Activated CD8-positive, alpha-beta memory T cell treated with anti-CD3 and anti-CD28 coated beads, Interleukin-2, amount 10 ng/mL, durations not matched to agents 7 days and 5 days (primary cell): ENCODE measurements at regions not wholly inside any gene's neighbourhood (a gene's known extent, or its start where the extent isn't known, plus 50 kb on each side); places are given as distances from the start of the nearest gene placed in this dataset.

Source experiments
- ATAC-seq: fragments of 150-1000 bp; cut with Tn5 transposase; one replicate; pipeline ENCODE4 v1.10.0; 2021; ENCODE audit warnings: moderate library complexity
- CTCF ChIA-PET: fragments of 350-600 bp; sonication (Branson Sonifier 250); formaldehyde crosslinking; loops from one replicate; lab custom pipeline; 2021; ENCODE audit warnings: antibody characterized with exemption; lab: Charles Lee
- DNase-seq: peaks from one replicate; pipeline ENCODE4 v3.0.0-alpha.2; 2020
- H3K27ac Mint-ChIP-seq: one replicate; pipeline ENCODE4 v1.8.0; 2021; ENCODE audit warnings: mild to moderate bottlenecking, mixed read lengths
- H3K27me3 Mint-ChIP-seq: one replicate; pipeline ENCODE4 v1.8.0; 2021; ENCODE audit warnings: mixed read lengths
- H3K36me3 Mint-ChIP-seq: one replicate; pipeline ENCODE4 v1.8.0; 2021; ENCODE audit warnings: mild to moderate bottlenecking, mixed read lengths
- H3K4me1 Mint-ChIP-seq: one replicate; pipeline ENCODE4 v1.8.0; 2021; ENCODE audit warnings: mixed read lengths
- H3K4me3 Mint-ChIP-seq: one replicate; pipeline ENCODE4 v1.8.0; 2021; ENCODE audit warnings: mild to moderate bottlenecking, moderate library complexity, mixed read lengths
- H3K9me3 Mint-ChIP-seq: one replicate; pipeline ENCODE4 v1.8.0; 2022; ENCODE audit warnings: low read depth, mixed read lengths

DNA sequence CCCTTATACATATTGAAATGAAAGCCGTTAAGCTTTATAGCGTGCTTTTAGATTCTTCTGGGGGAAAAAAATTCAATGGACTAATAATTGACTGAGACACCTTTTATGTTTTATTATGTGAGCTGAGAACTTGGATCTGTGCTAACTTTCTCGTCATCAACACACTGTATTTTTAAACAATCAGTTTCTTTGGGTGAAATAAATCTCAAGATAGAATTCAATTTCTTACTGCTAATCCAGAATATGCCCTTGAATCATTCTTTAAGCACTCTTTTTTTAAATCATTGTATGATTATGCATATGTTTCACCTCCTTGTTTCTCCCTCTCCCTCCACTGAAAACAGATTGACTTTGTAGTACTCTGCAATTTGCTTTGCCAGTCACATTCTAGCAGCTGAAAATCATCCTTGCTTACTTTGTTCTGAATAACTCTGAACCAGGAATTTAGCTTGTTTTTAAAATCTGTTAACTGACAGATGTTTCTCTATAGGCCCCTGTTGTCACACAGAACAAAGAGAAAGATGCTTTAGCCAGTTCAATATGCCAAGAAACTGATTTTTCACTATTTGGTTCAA lies 81.5 kb downstream of the SLIT2 start:
- no peak for DNase-seq
- Mint-ChIP-seq H3K27ac (no peak overlapping the region), H3K27me3 (no peaks in the 10 kb centered on the region), H3K9me3 (no peaks in the 10 kb centered on the region), H3K36me3 (no peaks in the 10 kb centered on the region), H3K4me3 (no peak overlapping the region), H3K4me1 (no peaks in the 10 kb centered on the region)
- CTCF ChIA-PET = interaction anchor here (0.9 kb wide), 1 partner anchor 12 kb away, joined by 3 read pairs; no protein-coding TSS in a partner anchor
- no peak for ATAC-seq

DNA sequence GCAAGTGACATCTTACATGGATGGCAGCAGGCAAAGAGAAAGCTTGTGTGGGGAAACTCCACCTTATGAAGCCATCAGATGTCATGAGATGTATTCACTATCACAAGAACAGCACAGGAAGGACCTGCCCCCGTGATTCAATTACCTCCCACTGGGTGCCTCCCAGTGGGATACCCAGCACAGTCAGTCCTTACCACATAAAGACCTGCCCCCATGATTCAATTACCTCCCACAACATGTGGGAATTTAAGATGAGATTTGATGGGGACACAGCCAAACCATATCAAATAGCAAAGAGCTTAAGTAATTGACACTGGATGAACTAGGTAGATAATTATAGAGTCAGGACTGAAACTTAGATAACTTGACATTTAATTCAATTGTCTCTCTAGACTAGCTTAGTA lies 85.6 kb downstream of the SLIT2 start:
- Mint-ChIP-seq H3K9me3 (no peaks in the 10 kb centered on the region), H3K27ac (no peak overlapping the region), H3K36me3 (no peaks in the 10 kb centered on the region), H3K4me1 (no peaks in the 10 kb centered on the region), H3K27me3 (no peaks in the 10 kb centered on the region), H3K4me3 (no peak overlapping the region)
- CTCF ChIA-PET = no interaction called here
- ATAC-seq (no peak), DNase-seq (no peak)

DNA sequence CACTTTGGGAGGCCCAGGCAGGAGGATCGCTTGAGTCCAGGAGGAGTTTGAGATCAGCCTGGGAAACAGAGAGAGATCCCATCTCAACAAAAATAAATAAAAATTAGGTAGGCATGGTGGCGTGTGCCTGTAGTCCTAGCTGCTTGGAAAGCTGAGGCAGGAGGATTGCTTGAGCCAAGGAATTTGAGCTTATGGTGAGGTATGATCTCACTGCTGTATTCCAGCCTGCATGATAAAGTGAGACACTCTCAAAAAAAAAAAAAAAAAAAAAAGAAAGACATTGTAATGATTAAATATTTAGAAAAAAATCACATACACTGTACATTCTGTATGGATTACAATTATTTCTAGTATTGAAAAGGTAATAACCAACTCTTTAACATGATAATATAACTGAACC lies 87.1 kb downstream of the SLIT2 start:
- no peak overlapping the region for H3K4me3 Mint-ChIP-seq
- DNase-seq (no peak), ATAC-seq (no peak)
- CTCF ChIA-PET = no interaction called here
- H3K27ac Mint-ChIP-seq = no peak overlapping the region
- H3K4me1 Mint-ChIP-seq = no peaks in the 10 kb centered on the region
- no peaks in the 10 kb centered on the region for H3K36me3 Mint-ChIP-seq
- no peaks in the 10 kb centered on the region for H3K27me3 Mint-ChIP-seq
- H3K9me3 Mint-ChIP-seq = no peaks in the 10 kb centered on the region

DNA sequence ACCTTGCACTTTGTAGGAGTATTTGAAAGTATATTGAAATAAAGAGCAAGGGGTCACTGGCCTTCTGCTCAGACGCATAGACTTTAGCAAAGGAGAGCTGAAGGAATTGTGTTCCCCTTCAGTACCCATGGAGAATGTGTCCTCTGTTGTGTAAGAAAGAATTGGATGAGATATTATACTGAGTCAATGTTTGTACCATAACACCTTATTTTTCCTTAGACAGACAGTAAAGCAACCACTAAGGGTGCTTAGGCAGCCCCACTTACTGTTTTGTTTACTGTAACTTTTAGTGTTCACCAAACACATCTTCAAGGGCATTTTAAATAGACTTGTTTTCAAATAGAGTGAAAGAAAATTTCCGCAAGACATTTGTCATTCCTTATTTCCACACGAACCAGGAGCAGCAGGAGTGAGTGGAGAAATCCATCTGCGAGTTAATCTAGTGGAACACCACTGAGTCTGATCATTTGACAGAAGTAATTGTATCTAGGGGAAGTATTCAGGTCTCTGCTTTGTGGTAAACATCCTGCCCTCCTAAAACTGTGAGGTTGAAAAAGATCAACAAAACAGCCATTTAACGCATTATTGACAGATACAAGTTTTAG lies 89.5 kb downstream of the SLIT2 start:
- no peaks in the 10 kb centered on the region for H3K4me1 Mint-ChIP-seq
- ATAC-seq = no peak
- no peaks in the 10 kb centered on the region for H3K9me3 Mint-ChIP-seq
- no peaks in the 10 kb centered on the region for H3K27me3 Mint-ChIP-seq
- H3K27ac Mint-ChIP-seq = no peak overlapping the region
- DNase-seq = no peak
- CTCF ChIA-PET = no interaction called here
- no peak overlapping the region for H3K4me3 Mint-ChIP-seq
- H3K36me3 Mint-ChIP-seq = no peaks in the 10 kb centered on the region

DNA sequence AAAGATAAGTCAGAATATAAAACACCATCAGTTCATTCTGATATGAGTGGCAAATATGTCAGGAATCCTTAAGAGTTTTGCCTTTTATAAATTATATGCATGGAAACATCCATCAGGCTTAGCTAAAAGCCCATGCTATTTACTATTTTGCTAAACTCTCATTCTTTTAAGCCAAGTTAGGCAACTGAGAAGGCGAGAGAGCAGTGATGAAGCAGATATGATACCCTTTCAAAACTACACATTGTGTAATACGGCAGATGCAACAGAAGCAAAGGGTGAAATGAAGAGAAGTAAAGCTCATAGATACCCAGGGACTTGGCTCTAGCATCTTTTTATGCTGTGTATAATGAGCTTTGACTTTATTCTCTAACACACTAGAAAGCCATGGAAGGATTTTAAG lies 95.8 kb downstream of the SLIT2 start:
- DNase-seq = no peak
- Mint-ChIP-seq H3K4me3 (no peak overlapping the region), H3K27me3 (no peaks in the 10 kb centered on the region), H3K4me1 (no peaks in the 10 kb centered on the region), H3K9me3 (no peaks in the 10 kb centered on the region), H3K27ac (no peak overlapping the region), H3K36me3 (no peaks in the 10 kb centered on the region)
- CTCF ChIA-PET = no interaction called here
- no peak for ATAC-seq

DNA sequence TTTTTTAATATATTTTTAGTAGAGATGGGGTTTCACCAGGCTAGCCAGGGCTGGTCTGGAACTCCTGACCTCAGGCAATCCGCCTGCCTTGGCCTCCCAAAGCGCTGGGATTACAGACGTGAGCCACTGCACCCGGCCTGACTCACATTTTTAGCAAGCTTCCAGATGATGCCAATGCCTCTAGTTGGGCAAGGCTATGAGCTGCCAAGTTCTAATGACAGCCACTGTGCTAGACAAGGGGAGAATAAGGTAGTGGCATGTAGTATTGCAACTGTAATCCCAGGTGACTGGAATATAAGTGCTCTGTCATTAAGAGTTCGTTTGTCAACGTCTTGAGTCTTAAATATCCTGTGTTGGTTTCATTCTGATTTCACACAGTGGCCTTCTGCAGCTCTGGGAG lies 96.7 kb downstream of the SLIT2 start:
- H3K27ac Mint-ChIP-seq = no peak overlapping the region
- H3K27me3 Mint-ChIP-seq = no peaks in the 10 kb centered on the region
- no peak for ATAC-seq
- CTCF ChIA-PET = no interaction called here
- H3K36me3 Mint-ChIP-seq = no peaks in the 10 kb centered on the region
- H3K4me3 Mint-ChIP-seq = no peak overlapping the region
- DNase-seq = no peak
- H3K9me3 Mint-ChIP-seq = no peaks in the 10 kb centered on the region
- no peaks in the 10 kb centered on the region for H3K4me1 Mint-ChIP-seq

DNA sequence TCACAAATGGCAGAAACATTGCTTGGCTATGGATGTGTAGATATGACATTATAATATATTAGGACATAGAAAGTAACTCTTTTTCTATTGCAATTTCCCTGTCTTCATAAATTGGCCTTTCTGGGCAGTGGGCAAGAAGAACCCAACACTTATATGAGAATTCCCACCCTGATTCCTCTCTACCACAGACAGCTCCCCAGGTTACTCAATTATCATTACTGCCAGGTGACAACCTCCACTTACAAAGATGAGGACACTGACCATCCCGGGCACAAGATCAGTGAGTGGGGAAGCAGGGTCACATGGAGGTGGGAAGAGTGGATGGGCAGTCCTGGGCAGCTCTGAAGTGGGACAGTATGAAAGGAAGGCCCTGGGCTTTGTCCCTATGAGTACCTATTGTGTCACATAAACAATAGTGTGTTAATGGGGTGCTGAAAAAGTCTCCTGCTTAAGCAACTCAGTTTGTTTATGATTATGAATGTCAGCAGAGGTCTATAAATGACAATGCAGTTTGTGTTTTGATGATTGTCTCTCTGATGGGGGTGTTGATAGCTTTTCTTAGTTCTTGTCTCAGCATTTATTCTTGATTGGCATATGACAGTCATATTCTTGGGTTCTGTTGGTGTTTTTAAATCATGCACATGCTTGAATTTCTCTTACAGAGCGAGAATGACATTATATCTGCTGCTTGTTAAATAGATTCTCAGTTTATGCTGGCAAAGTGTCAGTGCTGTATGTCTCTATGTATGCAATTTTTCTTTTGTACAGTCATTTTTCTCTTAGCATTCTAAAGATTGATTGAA lies 99.9 kb downstream of the SLIT2 start:
- no peaks in the 10 kb centered on the region for H3K27me3 Mint-ChIP-seq
- no peak overlapping the region for H3K27ac Mint-ChIP-seq
- no peaks in the 10 kb centered on the region for H3K9me3 Mint-ChIP-seq
- no peaks in the 10 kb centered on the region for H3K36me3 Mint-ChIP-seq
- no peaks in the 10 kb centered on the region for H3K4me1 Mint-ChIP-seq
- DNase-seq = no peak
- CTCF ChIA-PET = no interaction called here
- H3K4me3 Mint-ChIP-seq = no peak overlapping the region
- no peak for ATAC-seq

DNA sequence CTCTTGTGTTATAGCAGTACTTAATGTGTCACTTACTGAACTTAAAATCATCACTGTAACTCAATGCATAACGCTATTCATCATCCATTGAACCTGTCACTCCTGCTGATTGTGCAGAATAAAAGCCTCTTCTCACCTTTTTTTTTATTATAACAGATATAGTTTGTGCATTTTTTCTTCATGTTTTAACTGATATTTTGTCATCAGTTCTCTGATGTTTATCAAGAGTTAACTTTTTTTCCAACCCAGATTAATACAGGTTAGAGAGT lies 100.4 kb downstream of the SLIT2 start:
- Mint-ChIP-seq H3K4me1 (no peaks in the 10 kb centered on the region), H3K36me3 (no peaks in the 10 kb centered on the region), H3K27me3 (no peaks in the 10 kb centered on the region), H3K9me3 (no peaks in the 10 kb centered on the region), H3K27ac (no peak overlapping the region), H3K4me3 (no peak overlapping the region)
- CTCF ChIA-PET = no interaction called here
- ATAC-seq (no peak), DNase-seq (no peak)

DNA sequence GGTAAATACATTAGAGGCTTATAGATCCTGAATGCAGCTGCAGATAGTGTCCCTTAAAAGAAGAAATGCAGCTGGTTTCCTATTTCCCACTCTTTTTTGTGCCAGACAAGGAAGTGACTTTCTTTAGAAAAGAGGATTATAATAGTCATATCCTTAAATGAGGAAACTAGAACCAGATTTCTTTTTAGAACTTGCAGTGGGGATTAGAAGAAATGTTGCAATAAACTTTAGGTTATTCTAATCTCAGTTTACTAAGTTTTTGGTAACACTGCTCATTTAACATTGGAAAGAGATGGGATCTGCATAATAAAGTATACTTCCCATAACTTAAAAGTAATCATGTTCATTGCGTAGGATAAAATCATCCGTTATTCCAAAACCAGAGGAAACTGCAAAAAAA lies 101.9 kb downstream of the SLIT2 start:
- DNase-seq (no peak), ATAC-seq (no peak)
- Mint-ChIP-seq H3K4me3 (no peak overlapping the region), H3K27ac (no peak overlapping the region), H3K9me3 (no peaks in the 10 kb centered on the region), H3K27me3 (no peaks in the 10 kb centered on the region), H3K4me1 (no peaks in the 10 kb centered on the region), H3K36me3 (no peaks in the 10 kb centered on the region)
- CTCF ChIA-PET = no interaction called here

DNA sequence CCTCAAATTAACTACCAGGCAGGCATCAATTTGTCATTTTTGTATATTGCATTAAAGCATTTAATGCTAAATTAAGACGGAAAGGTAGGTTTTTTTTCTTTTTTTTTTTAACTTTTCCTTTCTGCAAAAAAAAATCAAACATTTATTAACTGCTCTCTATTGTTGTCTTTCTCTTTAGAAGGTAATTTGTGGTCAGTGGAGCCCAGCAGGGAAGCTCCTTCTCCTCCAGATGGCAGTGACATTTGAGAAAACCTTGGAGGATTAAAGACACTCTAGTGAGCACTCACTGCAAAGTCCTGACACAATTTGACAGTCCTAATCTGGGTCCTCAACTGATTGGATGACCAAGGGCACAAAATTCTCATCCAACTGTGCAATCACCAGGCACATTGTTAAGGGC lies 102.4 kb downstream of the SLIT2 start:
- DNase-seq (no peak), ATAC-seq (no peak)
- Mint-ChIP-seq H3K4me1 (no peaks in the 10 kb centered on the region), H3K9me3 (no peaks in the 10 kb centered on the region), H3K36me3 (no peaks in the 10 kb centered on the region), H3K27ac (no peak overlapping the region), H3K27me3 (no peaks in the 10 kb centered on the region), H3K4me3 (no peak overlapping the region)
- CTCF ChIA-PET = no interaction called here

DNA sequence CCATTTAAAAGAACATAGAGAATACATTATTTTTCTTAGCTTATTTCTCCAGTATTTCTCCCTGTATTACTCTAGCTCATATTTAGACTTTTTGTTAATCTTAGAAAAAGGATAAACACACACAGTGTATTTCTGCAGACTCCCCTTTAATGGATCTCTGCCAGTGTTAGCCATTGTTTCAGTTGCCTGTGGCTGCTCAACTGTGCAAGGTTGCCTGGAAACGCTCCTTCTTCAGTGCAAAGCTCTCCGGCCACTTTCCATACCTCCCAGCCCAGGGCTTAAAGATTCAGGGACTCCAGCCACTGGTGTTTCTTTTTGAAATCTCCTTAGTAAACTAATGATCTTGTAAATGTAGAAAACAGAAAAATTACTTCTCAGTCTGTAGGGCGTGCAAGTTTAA lies 104.9 kb downstream of the SLIT2 start:
- Mint-ChIP-seq H3K4me3 (no peak overlapping the region), H3K4me1 (no peaks in the 10 kb centered on the region), H3K27me3 (no peaks in the 10 kb centered on the region), H3K36me3 (no peaks in the 10 kb centered on the region), H3K9me3 (no peaks in the 10 kb centered on the region), H3K27ac (no peak overlapping the region)
- ATAC-seq (no peak), DNase-seq (no peak)
- CTCF ChIA-PET = no interaction called here

DNA sequence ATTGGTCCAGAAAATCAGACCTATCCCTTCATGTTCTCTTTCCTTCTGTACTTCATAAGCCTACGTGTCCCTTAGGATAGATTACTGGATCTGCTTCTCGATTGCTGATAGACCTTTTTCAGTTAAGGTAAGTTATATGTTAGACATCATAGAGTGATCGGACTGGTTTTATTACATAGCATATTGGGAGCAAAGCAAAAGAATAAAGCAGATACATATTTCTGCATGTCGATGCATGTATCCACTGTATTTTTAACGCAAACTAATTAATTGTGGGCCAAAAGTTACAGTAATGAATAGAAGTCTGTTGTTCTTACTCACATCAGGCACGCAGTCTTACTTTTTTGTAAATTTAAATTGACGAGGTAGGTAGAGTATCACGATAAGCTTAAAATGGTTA lies 106.4 kb downstream of the SLIT2 start:
- no peak for DNase-seq
- Mint-ChIP-seq H3K9me3 (no peaks in the 10 kb centered on the region), H3K4me3 (no peak overlapping the region), H3K27me3 (no peaks in the 10 kb centered on the region), H3K36me3 (no peaks in the 10 kb centered on the region), H3K4me1 (no peaks in the 10 kb centered on the region), H3K27ac (no peak overlapping the region)
- CTCF ChIA-PET = no interaction called here
- ATAC-seq = no peak

DNA sequence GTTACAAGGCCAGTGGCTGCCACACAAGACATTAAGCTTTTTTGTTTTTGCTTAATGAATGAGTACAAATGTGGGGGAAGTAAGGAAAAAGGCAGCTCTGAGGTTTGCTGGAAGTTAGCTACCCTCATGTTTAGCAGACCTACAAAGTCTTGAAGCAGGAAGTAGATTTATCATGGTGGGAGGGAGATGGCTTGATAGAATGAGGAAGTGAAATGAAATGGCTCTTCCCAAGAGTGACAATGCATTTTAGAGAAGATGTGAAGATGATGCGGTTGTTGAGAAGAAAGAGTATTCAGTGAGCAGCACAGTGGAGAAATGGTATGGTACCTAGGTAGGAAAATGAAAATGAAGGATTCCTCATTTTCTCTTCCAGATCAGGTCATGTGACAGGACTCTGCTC lies 108.0 kb downstream of the SLIT2 start:
- Mint-ChIP-seq H3K27ac (no peak overlapping the region), H3K4me1 (no peaks in the 10 kb centered on the region), H3K27me3 (no peaks in the 10 kb centered on the region), H3K36me3 (no peaks in the 10 kb centered on the region), H3K9me3 (no peaks in the 10 kb centered on the region), H3K4me3 (no peak overlapping the region)
- CTCF ChIA-PET = no interaction called here
- no peak for DNase-seq
- no peak for ATAC-seq

DNA sequence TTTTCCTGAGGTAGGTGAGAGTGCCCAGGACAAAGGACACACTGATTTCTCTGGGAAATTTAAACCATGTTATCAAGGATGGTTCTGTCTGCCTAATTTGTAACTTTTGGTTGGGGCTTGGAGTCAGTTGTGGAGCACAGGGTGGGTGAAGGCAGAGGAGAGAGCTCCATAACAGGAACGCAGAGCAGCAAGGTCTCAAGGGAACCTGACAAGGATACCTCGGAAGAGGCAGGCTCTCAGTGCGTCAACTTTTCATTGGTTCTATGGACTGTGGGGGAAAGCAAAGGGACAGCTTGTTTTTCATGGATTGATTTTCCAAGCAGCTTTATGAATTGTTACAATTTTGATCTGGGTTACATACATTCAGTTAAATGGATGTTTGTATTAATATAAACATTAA lies 110.4 kb downstream of the SLIT2 start:
- Mint-ChIP-seq H3K4me1 (no peaks in the 10 kb centered on the region), H3K9me3 (no peaks in the 10 kb centered on the region), H3K36me3 (no peaks in the 10 kb centered on the region), H3K4me3 (no peak overlapping the region), H3K27me3 (no peaks in the 10 kb centered on the region), H3K27ac (no peak overlapping the region)
- CTCF ChIA-PET = no interaction called here
- DNase-seq = no peak
- no peak for ATAC-seq
